ENCODE measurements at regions not wholly inside any gene's neighbourhood (a gene's known extent, or its start where the extent isn't known, plus 50 kb on each side); places are given as distances from the start of the nearest gene placed in this dataset.

GRCh38 chr5:5575461-5575860 is 153.0 kb downstream of the ICE1 start:
- no peak for DNase-seq

GRCh38 chr5:5573798-5574380 is 151.4 kb downstream of the ICE1 start:
- DNase-seq = no peak

GRCh38 chr5:5572976-5573797 is 150.7 kb downstream of the ICE1 start:
- no peak for DNase-seq

GRCh38 chr5:5572010-5572865 is 149.8 kb downstream of the ICE1 start:
- DNase-seq = no peak

GRCh38 chr5:5570646-5571045 is 148.2 kb downstream of the ICE1 start:
- no peak for DNase-seq

- no peak for DNase-seq
Observed at GRCh38 chr5:5564898-5565297, 142.4 kb downstream of the ICE1 start.

GRCh38 chr5:5560016-5560415 is 137.5 kb downstream of the ICE1 start:
- no peak for DNase-seq

GRCh38 chr5:5558638-5559527 is 136.4 kb downstream of the ICE1 start:
- DNase-seq = no peak

- DNase-seq = no peak
Observed at GRCh38 chr5:5558102-5558501, 135.6 kb downstream of the ICE1 start.

- no peak for DNase-seq
Observed at GRCh38 chr5:5551499-5551898, 129.0 kb downstream of the ICE1 start.

- no peak for DNase-seq
Observed at GRCh38 chr5:5546408-5546807, 123.9 kb downstream of the ICE1 start.

- no peak for DNase-seq
Observed at GRCh38 chr5:5544094-5544663, 121.7 kb downstream of the ICE1 start.

- DNase-seq = no peak
Observed at GRCh38 chr5:5542654-5543053, 120.2 kb downstream of the ICE1 start.

GRCh38 chr5:5540065-5540464 is 117.6 kb downstream of the ICE1 start:
- DNase-seq = no peak
